ENCODE measurements at regions not wholly inside any gene's neighbourhood (a gene's known extent, or its start where the extent isn't known, plus 50 kb on each side); places are given as distances from the start of the nearest gene placed in this dataset.

GRCh38 chrX:8273451-8273895 lies 102.4 kb upstream of the VCX2 start:
- TF ChIP-seq POLR2A (IDR thresholded peaks at IDR 0.05) (no peak), CTCF (IDR thresholded peaks at IDR 0.05) (no peak), POLR2AphosphoS5 (IDR thresholded peaks at IDR 0.05) (no peak)

Measured in breast epithelium (tissue), 3 donors.